GM10266 (cell line): ENCODE measurements at regions not wholly inside any gene's neighbourhood (a gene's known extent, or its start where the extent isn't known, plus 50 kb on each side); places are given as distances from the start of the nearest gene placed in this dataset.

Experiments used
- DNase-seq: peaks from one replicate; pipeline ENCODE4 v3.0.0; 2012; ENCODE audit errors: extremely low spot score
- TF ChIP-seq, protein P1 (sequence below): IDR thresholded peaks from 2 replicates; pipeline ENCODE4 v1.5.1; 2012; ENCODE audit warnings: mild to moderate bottlenecking, low read depth; ENCODE audit not compliant: control insufficient read depth, insufficient read depth; ENCODE audit errors: missing control alignments

DNA sequence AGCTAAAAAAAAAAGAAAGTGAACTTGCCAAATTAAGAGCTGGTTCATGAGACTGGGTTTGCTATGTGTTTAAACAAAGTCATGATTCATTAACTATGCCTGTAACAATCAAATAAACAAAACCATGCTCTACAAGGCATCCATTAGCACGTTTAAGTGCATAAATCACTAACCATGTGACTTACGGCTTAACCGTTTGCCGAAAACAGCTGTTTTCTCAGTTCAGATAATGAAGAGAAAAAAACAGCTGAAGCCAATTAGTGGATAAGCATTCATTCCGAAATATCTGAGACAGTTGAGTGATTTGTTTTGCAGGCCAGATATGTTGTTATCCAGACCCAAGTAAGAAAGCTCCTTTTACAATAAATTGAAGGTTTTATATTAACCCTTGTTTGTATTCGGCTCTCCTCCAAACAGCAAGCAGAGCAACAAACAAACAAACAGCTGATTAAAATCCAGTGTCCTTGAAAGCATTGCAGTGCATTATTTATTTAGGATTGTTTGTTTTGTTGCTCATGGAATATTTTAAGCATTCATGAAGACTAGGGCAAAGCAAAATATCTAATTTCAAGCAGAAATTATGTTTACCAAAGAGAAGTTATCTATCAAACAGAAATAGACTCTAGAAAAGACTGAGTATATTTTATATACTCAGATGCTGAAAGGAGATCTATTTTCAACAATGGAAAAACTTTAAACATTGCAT lies 343.5 kb downstream of the RFPL4B start:
- DNase-seq, result no peak
- TF ChIP-seq, protein P1, sequence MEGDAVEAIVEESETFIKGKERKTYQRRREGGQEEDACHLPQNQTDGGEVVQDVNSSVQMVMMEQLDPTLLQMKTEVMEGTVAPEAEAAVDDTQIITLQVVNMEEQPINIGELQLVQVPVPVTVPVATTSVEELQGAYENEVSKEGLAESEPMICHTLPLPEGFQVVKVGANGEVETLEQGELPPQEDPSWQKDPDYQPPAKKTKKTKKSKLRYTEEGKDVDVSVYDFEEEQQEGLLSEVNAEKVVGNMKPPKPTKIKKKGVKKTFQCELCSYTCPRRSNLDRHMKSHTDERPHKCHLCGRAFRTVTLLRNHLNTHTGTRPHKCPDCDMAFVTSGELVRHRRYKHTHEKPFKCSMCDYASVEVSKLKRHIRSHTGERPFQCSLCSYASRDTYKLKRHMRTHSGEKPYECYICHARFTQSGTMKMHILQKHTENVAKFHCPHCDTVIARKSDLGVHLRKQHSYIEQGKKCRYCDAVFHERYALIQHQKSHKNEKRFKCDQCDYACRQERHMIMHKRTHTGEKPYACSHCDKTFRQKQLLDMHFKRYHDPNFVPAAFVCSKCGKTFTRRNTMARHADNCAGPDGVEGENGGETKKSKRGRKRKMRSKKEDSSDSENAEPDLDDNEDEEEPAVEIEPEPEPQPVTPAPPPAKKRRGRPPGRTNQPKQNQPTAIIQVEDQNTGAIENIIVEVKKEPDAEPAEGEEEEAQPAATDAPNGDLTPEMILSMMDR, result no peak

DNA sequence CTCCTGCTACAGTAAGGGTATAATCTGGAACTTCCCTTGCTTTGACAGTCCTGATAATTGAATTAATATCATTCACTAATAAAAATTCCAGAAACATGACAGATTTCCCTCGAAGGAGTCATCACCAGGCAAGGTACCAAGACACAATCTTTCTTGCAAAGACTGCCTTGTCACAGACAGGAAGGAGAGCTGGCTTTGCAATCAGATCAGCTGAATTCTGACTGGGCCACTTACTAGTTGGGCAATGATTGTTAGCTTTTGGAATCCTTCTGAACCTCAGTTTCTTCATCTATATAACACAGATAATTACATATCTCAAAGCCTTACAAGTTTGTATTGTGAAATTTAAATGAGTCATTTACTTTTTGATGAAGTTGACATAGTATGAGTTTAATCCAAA lies 344.2 kb downstream of the RFPL4B start:
- no peak for DNase-seq
- TF ChIP-seq, protein P1, result no peak

DNA sequence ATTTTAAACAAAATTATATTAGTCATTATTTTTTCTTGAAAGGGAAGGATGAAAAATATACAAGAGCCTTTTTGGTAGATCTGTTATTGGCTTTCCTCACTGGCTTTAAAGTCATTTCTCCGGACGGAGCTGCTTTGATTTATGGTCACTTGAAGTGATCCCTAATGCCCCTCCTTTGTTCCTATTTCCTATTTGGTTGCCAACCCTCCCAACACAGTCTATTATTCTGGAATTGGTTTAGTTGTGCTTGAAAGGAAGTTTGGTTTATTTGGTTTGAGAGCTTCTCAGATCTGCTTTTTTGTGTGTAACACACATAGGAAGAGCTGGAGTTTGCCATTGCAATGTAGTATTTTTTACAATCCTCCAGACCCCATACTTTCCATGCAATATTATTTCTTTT lies 347.9 kb downstream of the RFPL4B start:
- no peak for DNase-seq

DNA sequence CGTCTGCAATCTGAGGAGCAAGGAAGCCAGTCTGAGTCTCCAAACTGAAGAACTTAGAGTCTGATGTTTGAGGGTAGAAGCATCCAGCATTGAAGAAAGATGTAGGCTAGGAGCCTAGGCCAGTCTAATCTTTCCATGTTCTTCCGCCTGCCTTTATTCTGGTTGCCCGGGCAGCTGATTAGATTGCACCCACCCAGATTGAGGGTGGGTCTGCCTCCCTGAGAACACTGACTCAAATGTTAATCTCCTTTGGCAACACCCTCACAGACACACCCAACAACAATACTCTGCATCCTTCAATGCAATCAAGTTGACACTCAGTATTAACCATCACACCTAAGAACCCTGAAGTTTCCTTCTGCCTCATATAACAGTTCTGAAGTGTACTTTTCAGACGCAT lies 350.1 kb downstream of the RFPL4B start:
- no peak for DNase-seq

More for the DNA sequence above, 347.9 kb downstream of the RFPL4B start:
- TF ChIP-seq, protein P1, result no peak

DNA sequence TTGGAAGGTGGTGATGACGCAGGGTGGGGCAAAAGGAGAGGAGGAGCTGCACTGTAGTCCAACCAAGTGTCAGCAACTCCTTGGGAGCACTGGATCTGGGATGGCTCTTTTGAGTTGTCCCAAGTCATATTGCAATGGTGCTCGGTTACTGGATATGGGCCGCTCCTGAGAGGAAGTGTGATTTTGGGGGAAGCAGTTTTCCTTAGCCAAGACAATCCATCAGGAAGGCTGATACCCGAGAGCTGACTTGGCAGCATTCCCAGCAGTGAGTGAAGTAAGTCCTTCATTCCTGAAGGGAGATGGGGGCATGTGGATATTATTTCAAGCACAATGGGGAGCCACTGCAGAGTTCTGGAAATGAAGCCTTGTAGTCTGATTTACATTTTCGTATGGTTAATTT lies 354.1 kb downstream of the RFPL4B start:
- DNase-seq, result no peak
- TF ChIP-seq, protein P1, result no peak

More for the DNA sequence above, 350.1 kb downstream of the RFPL4B start:
- TF ChIP-seq, protein P1, result no peak

DNA sequence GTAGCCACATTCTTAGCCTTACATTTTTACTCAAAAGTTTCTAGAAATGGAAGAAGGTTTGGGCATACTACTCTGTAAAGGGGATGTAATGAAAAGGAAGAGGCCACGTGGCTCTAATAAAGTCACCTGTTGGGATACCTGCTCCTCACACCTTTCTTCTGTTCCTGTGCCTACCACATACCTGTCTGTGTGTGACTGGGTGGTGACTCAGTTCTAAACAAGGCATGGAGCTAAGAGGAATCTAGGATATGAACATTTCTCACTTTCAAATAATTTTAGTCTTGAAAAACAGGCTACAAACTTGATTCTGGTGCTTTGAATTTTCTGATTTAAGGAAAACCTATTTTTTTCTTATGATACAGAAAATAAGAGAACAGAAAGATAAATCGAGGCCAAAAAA lies 363.6 kb downstream of the RFPL4B start:
- no peak for DNase-seq
- TF ChIP-seq, protein P1, result no peak

DNA sequence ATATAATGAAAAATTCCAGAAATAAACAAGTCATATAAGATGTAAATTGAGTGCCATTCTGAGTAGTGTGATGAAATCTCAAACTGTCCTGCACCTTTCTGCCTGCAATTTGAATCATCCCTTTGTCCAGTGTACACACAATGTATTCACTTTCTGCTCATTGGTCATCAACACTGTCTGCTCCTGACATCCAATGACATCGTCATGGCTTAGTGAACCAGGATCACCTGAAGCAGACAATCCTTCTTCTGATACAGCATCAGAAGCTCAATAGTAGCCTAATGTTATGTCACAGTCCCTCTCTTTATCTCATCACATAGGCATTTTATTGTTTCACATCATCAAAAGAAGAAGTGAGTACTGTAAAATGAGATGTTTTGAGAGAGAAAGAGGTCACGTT lies 366.3 kb downstream of the RFPL4B start:
- DNase-seq, result no peak
- TF ChIP-seq, protein P1, result no peak
